ENCODE measurements at regions not wholly inside any gene's neighbourhood (a gene's known extent, or its start where the extent isn't known, plus 50 kb on each side); places are given as distances from the start of the nearest gene placed in this dataset.

DNA sequence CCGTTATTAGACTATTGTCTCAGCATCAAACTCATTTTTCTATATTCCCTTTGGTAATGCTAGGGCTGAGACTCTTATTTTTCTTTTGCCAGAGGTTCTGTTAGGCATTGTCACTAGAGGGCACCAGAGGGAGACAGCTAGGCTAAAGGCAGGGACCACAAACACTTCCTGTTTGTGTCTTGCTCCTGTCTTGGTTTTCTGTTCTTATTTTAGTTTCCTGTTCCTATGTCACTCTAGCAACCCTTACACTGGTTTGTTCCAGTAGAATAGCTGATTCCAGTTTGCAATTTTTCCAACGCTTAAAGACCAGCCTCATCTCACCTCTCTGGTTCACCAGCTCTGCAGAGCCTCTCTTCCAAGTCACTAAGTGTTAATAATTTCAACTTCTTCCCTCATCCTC, 772.0 kb downstream of the DIAPH3 start:
- peak in 3 of 4 experiments; percentile 37 to 56 (median 50) for TF ChIP-seq CTCF (IDR thresholded peaks at IDR 0.05)
- TF ChIP-seq POLR2A (IDR thresholded peaks at IDR 0.05) = no peak
- no peak for TF ChIP-seq POLR2AphosphoS5 (IDR thresholded peaks at IDR 0.05)

Measured in prostate gland (tissue), 2 donors.